ENCODE measurements at regions not wholly inside any gene's neighbourhood (a gene's known extent, or its start where the extent isn't known, plus 50 kb on each side); places are given as distances from the start of the nearest gene placed in this dataset.

DNA sequence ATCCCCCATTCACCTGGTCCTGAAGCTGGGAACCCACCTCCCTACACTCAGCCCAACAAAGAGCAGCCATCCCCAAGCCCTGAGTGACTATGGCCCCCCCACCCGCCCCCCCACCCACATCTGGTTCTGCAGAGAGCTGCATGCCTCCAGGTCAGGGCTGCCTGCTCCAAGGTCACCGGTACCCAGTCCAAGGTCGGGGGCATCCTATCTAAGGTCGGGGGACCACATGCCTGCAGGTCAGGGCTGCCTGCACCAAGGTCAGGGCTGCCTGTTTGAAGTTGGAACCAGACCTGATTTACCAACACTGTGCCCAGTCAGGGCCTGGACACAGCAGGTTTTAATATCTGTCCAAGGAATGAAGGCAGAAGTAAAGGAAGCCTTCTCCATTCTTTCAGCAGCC lies 66.1 kb upstream of the GPC1 start:
- Histone ChIP-seq H3K79me2 (ENCODE audit: control insufficient read depth, insufficient read depth, low read length) (no peaks in the 10 kb centered on the region), H3K9me3 (replicated peaks; ENCODE audit: control insufficient read depth, insufficient read depth, low read length) (no peaks in the 10 kb centered on the region), H4K20me1 (ENCODE audit: control insufficient read depth, insufficient read depth) (no peaks in the 10 kb centered on the region; the same call in 1 of the 2 replicates), H3K9ac (ENCODE audit: control insufficient read depth, insufficient read depth, low read length) (no peak overlapping the region), H2AFZ (ENCODE audit: control insufficient read depth, low read depth, low read length) (no peak overlapping the region), H3K27ac (ENCODE audit: control insufficient read depth, insufficient read depth) (no peak overlapping the region), H3K4me2 (ENCODE audit: control insufficient read depth, insufficient read depth) (no peak overlapping the region), H3K4me1 (ENCODE audit: control insufficient read depth, insufficient read depth, low read length) (no peaks in the 10 kb centered on the region), H3K4me3 (no peak overlapping the region), H3K36me3 (ENCODE audit: control insufficient read depth in 2 of 2, insufficient read depth in 2 of 2, low read length in 1 of 2) (no peaks in the 10 kb centered on the region), H3K27me3 (replicated peaks in 1 of 2; ENCODE audit: control insufficient read depth in 2 of 2, insufficient read depth in 2 of 2, low read length in 1 of 2) (no peaks in the 10 kb centered on the region; a peak in 1 of 4 replicates)
- no peak for DNase-seq (ENCODE audit: low read depth, low spot score)
- 5% methylated on average over 4 of the region's 4 CpGs for WGBS (ENCODE audit: insufficient coverage, insufficient replicate concordance, low lambda C conversion rate, missing lambda C conversion rate)
- no peak for FAIRE-seq
- in situ Hi-C loops (cut with MboI) (no loop called here), intact Hi-C loops (cut with micrococcal nuclease; ENCODE audit: unreplicated experiment) (no loop called here)
- CTCF ChIA-PET, result no interaction called here
- RAD21 ChIA-PET (ENCODE audit: unreplicated experiment), result no interaction called here
- no TSS peak for BruUV-seq (replicated peaks)
- SMC1A ChIA-PET (ENCODE audit: uncharacterized antibody, unreplicated experiment), result no interaction called here
- ATAC-seq, result no peak
- POLR2A ChIA-PET, result no interaction called here
- TF ChIP-seq TAF1 (IDR thresholded peaks at IDR 0.05; ENCODE audit: borderline replicate concordance, low read depth, low read length), result no peak

DNA sequence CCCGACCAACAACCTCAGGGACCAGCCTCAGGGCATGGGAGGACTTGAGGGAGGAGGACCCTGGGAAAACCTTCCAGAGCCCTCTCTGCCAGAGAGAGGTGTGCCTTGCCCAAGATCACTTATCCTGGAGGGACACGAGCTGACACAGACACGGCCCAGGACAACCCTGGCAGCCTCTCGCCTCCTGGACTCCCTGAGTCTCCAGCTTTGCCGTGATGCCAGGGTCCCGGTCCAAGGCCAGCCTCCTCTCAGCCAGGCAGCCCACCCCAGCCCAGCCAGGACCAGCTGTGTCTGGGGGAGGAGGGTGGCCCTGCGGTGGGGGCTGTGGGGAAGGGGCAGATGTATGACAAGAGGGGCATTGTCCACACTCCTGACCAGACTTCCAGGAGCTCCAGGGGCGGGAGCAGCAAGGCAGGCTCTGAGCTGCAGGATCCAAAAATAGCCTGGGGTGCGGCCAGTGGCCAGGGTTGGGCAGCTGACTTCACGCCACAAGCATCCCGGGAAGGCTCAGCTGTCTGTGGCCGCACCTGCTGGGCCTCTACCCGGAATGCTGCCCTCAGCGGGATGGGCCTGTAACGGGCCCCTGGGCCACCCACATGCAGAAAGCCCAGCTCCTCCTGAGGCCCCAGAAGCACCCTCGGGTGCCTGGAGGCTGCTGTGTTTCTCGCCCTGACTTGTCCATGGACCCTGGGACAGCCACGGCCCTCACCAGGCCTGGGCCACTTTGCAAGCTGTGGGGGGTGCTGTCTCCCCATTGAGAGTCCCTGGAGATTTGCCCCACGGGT lies 65.5 kb upstream of the GPC1 start:
- RAD21 ChIA-PET (ENCODE audit: unreplicated experiment), result no interaction called here
- H2AFZ ChIP-seq (ENCODE audit: control insufficient read depth, low read depth, low read length), result no peak overlapping the region
- no peaks in the 10 kb centered on the region; the same call in 1 of the 2 replicates for H4K20me1 ChIP-seq (ENCODE audit: control insufficient read depth, insufficient read depth)
- no TSS peak for BruUV-seq (replicated peaks)
- H3K4me3 ChIP-seq, result no peak overlapping the region
- no peak overlapping the region for H3K4me2 ChIP-seq (ENCODE audit: control insufficient read depth, insufficient read depth)
- in situ Hi-C loops (cut with MboI), result no loop called here
- H3K27ac ChIP-seq (ENCODE audit: control insufficient read depth, insufficient read depth), result no peak overlapping the region
- 5% methylated on average over 19 of the region's 19 CpGs for WGBS (ENCODE audit: insufficient coverage, insufficient replicate concordance, low lambda C conversion rate, missing lambda C conversion rate)
- no peaks in the 10 kb centered on the region for H3K79me2 ChIP-seq (ENCODE audit: control insufficient read depth, insufficient read depth, low read length)
- no peaks in the 10 kb centered on the region for H3K36me3 ChIP-seq (ENCODE audit: control insufficient read depth in 2 of 2, insufficient read depth in 2 of 2, low read length in 1 of 2)
- FAIRE-seq (no peak), DNase-seq (ENCODE audit: low read depth, low spot score) (no peak), ATAC-seq (no peak)
- CTCF ChIA-PET, result no interaction called here
- SMC1A ChIA-PET (ENCODE audit: uncharacterized antibody, unreplicated experiment), result no interaction called here
- no peaks in the 10 kb centered on the region; a peak in 1 of 4 replicates for H3K27me3 ChIP-seq (replicated peaks in 1 of 2; ENCODE audit: control insufficient read depth in 2 of 2, insufficient read depth in 2 of 2, low read length in 1 of 2)
- H3K4me1 ChIP-seq (ENCODE audit: control insufficient read depth, insufficient read depth, low read length), result no peaks in the 10 kb centered on the region
- intact Hi-C loops (cut with micrococcal nuclease; ENCODE audit: unreplicated experiment), result no loop called here
- no peaks in the 10 kb centered on the region for H3K9me3 ChIP-seq (replicated peaks; ENCODE audit: control insufficient read depth, insufficient read depth, low read length)
- POLR2A ChIA-PET, result interaction anchor here (0.5 kb wide), 1 partner anchor 834 kb away, joined by 3 read pairs; no protein-coding TSS in a partner anchor
- H3K9ac ChIP-seq (ENCODE audit: control insufficient read depth, insufficient read depth, low read length), result no peak overlapping the region
- TF ChIP-seq JUND (IDR thresholded peaks at IDR 0.05; ENCODE audit: low read depth, low read length) (no peak), MTA3 (IDR thresholded peaks at IDR 0.05; ENCODE audit: borderline replicate concordance, low read length) (no peak), SMC3 (IDR thresholded peaks at IDR 0.05; ENCODE audit: borderline replicate concordance, low read length) (no peak), HDAC6 (IDR thresholded peaks at IDR 0.05; ENCODE audit: unreplicated experiment) (no peak), BACH1 (IDR thresholded peaks at IDR 0.05; ENCODE audit: borderline replicate concordance) (no peak), SP1 (IDR thresholded peaks at IDR 0.05; ENCODE audit: low read depth, low read length) (no peak)
- TF ChIP-seq, protein P1, sequence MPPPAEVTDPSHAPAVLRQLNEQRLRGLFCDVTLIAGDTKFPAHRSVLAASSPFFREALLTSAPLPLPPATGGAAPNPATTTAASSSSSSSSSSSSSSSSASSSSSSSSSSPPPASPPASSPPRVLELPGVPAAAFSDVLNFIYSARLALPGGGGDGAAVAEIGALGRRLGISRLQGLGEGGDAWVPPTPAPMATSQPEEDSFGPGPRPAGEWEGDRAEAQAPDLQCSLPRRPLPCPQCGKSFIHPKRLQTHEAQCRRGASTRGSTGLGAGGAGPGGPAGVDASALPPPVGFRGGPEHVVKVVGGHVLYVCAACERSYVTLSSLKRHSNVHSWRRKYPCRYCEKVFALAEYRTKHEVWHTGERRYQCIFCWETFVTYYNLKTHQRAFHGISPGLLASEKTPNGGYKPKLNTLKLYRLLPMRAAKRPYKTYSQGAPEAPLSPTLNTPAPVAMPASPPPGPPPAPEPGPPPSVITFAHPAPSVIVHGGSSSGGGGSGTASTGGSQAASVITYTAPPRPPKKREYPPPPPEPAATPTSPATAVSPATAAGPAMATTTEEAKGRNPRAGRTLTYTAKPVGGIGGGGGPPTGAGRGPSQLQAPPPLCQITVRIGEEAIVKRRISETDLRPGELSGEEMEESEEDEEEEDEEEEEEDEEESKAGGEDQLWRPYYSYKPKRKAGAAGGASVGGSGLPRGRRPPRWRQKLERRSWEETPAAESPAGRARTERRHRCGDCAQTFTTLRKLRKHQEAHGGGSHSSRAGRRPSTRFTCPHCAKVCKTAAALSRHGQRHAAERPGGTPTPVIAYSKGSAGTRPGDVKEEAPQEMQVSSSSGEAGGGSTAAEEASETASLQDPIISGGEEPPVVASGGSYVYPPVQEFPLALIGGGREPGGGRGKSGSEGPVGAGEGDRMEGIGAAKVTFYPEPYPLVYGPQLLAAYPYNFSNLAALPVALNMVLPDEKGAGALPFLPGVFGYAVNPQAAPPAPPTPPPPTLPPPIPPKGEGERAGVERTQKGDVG (CRISPR knock-in tag; IDR thresholded peaks at IDR 0.05), result no peak
- TF ChIP-seq, protein P2, sequence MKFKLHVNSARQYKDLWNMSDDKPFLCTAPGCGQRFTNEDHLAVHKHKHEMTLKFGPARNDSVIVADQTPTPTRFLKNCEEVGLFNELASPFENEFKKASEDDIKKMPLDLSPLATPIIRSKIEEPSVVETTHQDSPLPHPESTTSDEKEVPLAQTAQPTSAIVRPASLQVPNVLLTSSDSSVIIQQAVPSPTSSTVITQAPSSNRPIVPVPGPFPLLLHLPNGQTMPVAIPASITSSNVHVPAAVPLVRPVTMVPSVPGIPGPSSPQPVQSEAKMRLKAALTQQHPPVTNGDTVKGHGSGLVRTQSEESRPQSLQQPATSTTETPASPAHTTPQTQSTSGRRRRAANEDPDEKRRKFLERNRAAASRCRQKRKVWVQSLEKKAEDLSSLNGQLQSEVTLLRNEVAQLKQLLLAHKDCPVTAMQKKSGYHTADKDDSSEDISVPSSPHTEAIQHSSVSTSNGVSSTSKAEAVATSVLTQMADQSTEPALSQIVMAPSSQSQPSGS (IDR thresholded peaks at IDR 0.05; ENCODE audit: low read length), result no peak

Measured in GM12878 (cell line).